Activated CD8-positive, alpha-beta T cell treated with anti-CD3 and anti-CD28 coated beads for 36 hours (primary cell): ENCODE measurements at regions not wholly inside any gene's neighbourhood (a gene's known extent, or its start where the extent isn't known, plus 50 kb on each side); places are given as distances from the start of the nearest gene placed in this dataset.
"Not testable (repeated sequence)": the region's sequence is repeated elsewhere in the genome, so short reads cannot be mapped to it uniquely, and the experiment has no call there.

Source experiments
- ATAC-seq: fragments of 200-7000 bp; cut with Tn5 transposase; one replicate; pipeline ENCODE4 v1.10.0; 2021; ENCODE audit warnings: mild to moderate bottlenecking, moderate library complexity
- CTCF ChIA-PET: fragments of 350-600 bp; sonication (Branson Sonifier 250); formaldehyde crosslinking; loops from one replicate; lab custom pipeline; 2021; ENCODE audit warnings: antibody characterized with exemption; lab: Charles Lee
- POLR2A ChIA-PET: fragments of 350-600 bp; sonication (Branson Sonifier 250); formaldehyde crosslinking; loops from one replicate; lab custom pipeline; 2021; ENCODE audit warnings: antibody characterized with exemption; lab: Charles Lee
- DNase-seq: peaks from one replicate; pipeline ENCODE4 v3.0.0-alpha.2; 2020
- H3K27ac Mint-ChIP-seq: one replicate; pipeline ENCODE4 v1.8.0; 2021; ENCODE audit warnings: mild to moderate bottlenecking, mixed read lengths
- H3K27me3 Mint-ChIP-seq: one replicate; pipeline ENCODE4 v1.8.0; 2021; ENCODE audit warnings: mixed read lengths
- H3K36me3 Mint-ChIP-seq: one replicate; pipeline ENCODE4 v1.8.0; 2021; ENCODE audit warnings: low read depth, mixed read lengths
- H3K4me1 Mint-ChIP-seq: one replicate; pipeline ENCODE4 v1.8.0; 2021; ENCODE audit warnings: low read depth, mixed read lengths
- H3K4me3 Mint-ChIP-seq: one replicate; pipeline ENCODE4 v1.8.0; 2021; ENCODE audit warnings: mild to moderate bottlenecking, moderate library complexity, mixed read lengths
- H3K9me3 Mint-ChIP-seq: one replicate; pipeline ENCODE4 v1.8.0; 2021; ENCODE audit warnings: mixed read lengths
- intact Hi-C: fragments of 100-400 bp; cut with micrococcal nuclease; formaldehyde crosslinking; loops from one replicate; pipeline ENCODE4 v1.10.0; 2022
- TF ChIP-seq, protein P1 (sequence below): fragments of 200-600 bp; IDR thresholded peaks from one replicate; pipeline ENCODE4 v1.8.0; 2022; ENCODE audit warnings: antibody characterized with exemption, mild to moderate bottlenecking

GRCh38 chr1:119250299-119250698, 109.8 kb upstream of the WARS2 start:
- no peaks in the 10 kb centered on the region for H3K36me3 Mint-ChIP-seq
- no peak overlapping the region for H3K27ac Mint-ChIP-seq
- TF ChIP-seq, protein P1, sequence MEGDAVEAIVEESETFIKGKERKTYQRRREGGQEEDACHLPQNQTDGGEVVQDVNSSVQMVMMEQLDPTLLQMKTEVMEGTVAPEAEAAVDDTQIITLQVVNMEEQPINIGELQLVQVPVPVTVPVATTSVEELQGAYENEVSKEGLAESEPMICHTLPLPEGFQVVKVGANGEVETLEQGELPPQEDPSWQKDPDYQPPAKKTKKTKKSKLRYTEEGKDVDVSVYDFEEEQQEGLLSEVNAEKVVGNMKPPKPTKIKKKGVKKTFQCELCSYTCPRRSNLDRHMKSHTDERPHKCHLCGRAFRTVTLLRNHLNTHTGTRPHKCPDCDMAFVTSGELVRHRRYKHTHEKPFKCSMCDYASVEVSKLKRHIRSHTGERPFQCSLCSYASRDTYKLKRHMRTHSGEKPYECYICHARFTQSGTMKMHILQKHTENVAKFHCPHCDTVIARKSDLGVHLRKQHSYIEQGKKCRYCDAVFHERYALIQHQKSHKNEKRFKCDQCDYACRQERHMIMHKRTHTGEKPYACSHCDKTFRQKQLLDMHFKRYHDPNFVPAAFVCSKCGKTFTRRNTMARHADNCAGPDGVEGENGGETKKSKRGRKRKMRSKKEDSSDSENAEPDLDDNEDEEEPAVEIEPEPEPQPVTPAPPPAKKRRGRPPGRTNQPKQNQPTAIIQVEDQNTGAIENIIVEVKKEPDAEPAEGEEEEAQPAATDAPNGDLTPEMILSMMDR: no peak
- DNase-seq: no peak
- no peaks in the 10 kb centered on the region for H3K4me1 Mint-ChIP-seq
- POLR2A ChIA-PET: no interaction called here
- CTCF ChIA-PET: no interaction called here
- no peaks in the 10 kb centered on the region for H3K27me3 Mint-ChIP-seq
- H3K9me3 Mint-ChIP-seq: no peaks in the 10 kb centered on the region
- intact Hi-C loops: no loop called here
- no peak overlapping the region for H3K4me3 Mint-ChIP-seq
- no peak for ATAC-seq

- CTCF ChIA-PET: no interaction called here
- H3K27me3 Mint-ChIP-seq: no peaks in the 10 kb centered on the region
- H3K4me1 Mint-ChIP-seq: no peaks in the 10 kb centered on the region
- H3K4me3 Mint-ChIP-seq: no peak overlapping the region
- intact Hi-C loops: no loop called here
- no peaks in the 10 kb centered on the region for H3K9me3 Mint-ChIP-seq
- DNase-seq (no peak), ATAC-seq (no peak)
- TF ChIP-seq, protein P1: no peak
- H3K36me3 Mint-ChIP-seq: no peaks in the 10 kb centered on the region
- POLR2A ChIA-PET: no interaction called here
- H3K27ac Mint-ChIP-seq: no peak overlapping the region
These were observed 111.3 kb upstream of the WARS2 start for GRCh38 chr1:119251751-119252150.

DNA sequence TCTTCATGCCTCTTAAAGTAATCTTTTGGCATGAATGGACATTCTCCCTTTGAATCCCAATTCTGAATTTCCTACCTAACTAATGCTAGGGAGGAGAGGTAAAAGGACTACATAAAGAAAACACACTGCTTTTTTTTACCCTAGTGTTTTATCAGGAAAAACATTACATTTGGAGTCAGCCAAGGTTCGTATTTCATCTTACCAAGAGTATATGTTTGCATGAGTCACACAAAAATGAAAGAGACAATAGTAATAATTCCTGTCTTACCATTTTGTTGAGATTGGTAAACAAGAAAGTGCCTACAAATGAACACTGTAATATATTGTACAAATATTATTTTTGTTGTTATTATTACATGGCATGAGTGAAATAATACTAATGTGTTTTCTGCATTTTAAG, 112.9 kb upstream of the WARS2 start:
- intact Hi-C loops: no loop called here
- no peak for DNase-seq
- Mint-ChIP-seq H3K27me3 (no peaks in the 10 kb centered on the region), H3K36me3 (no peaks in the 10 kb centered on the region), H3K4me3 (no peak overlapping the region), H3K4me1 (no peaks in the 10 kb centered on the region), H3K9me3 (peaks cover 3% of the 10 kb centered on the region), H3K27ac (no peak overlapping the region)
- ChIA-PET POLR2A (no interaction called here), CTCF (no interaction called here)
- no peak for ATAC-seq
- TF ChIP-seq, protein P1: no peak

GRCh38 chr1:119254067-119254720, 113.7 kb upstream of the WARS2 start:
- ATAC-seq (no peak), DNase-seq (no peak)
- ChIA-PET CTCF (no interaction called here), POLR2A (no interaction called here)
- Mint-ChIP-seq H3K27ac (no peak overlapping the region), H3K9me3 (peaks cover 4% of the 10 kb centered on the region), H3K4me1 (no peaks in the 10 kb centered on the region), H3K4me3 (no peak overlapping the region), H3K36me3 (no peaks in the 10 kb centered on the region), H3K27me3 (no peaks in the 10 kb centered on the region)
- TF ChIP-seq, protein P1: no peak
- intact Hi-C loops: no loop called here

DNA sequence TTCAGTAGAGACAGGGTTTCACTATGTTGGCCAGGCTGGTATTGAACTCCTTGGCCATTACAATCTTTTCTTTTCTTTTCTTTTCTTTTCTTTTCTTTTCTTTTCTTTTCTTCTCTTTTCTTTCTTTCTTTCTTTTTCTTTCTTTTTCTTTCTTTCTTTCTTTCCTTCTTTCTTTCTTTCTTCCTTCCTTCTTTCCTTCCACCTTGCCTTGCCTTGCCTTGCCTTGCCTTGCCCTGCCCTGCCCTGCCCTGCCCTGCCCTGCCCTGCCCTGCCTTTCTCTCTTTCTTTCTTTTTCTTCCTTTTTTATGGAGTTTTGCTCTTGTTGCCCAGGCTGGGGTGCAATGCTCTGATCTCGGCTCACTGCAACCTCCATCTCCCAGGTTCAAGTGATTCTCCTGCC, 112.5 kb upstream of the HAO2 start:
- H3K27me3 Mint-ChIP-seq, H3K27ac Mint-ChIP-seq, DNase-seq, ATAC-seq, H3K4me1 Mint-ChIP-seq, H3K36me3 Mint-ChIP-seq, H3K9me3 Mint-ChIP-seq, intact Hi-C loops, H3K4me3 Mint-ChIP-seq, CTCF ChIA-PET, POLR2A ChIA-PET: not testable (repeated sequence)
